ENCODE measurements at regions not wholly inside any gene's neighbourhood (a gene's known extent, or its start where the extent isn't known, plus 50 kb on each side); places are given as distances from the start of the nearest gene placed in this dataset.

GRCh38 chr7:67847092-67847787 lies 850.6 kb downstream of the TYW1 start:
- WGBS: 72% methylated on average over 11 of the region's 11 CpGs
- Histone ChIP-seq H3K36me3 (no peaks in the 10 kb centered on the region), H3K27ac (no peak overlapping the region), H3K4me3 (no peak overlapping the region), H3K27me3 (peaks cover 7% of the 10 kb centered on the region), H3K9me3 (no peaks in the 10 kb centered on the region), H3K4me1 (no peaks in the 10 kb centered on the region)
- DNase-seq (ENCODE audit: low spot score in 2 of 2): no peak
- TF ChIP-seq POLR2AphosphoS5 (IDR thresholded peaks at IDR 0.05) (no peak), POLR2A (IDR thresholded peaks at IDR 0.05) (no peak), EP300 (IDR thresholded peaks at IDR 0.05) (no peak), CTCF (IDR thresholded peaks at IDR 0.05) (no peak)

- Histone ChIP-seq H3K27me3 (peaks cover 3% of the 10 kb centered on the region), H3K9me3 (no peaks in the 10 kb centered on the region), H3K4me3 (no peak overlapping the region), H3K36me3 (no peaks in the 10 kb centered on the region), H3K27ac (no peak overlapping the region), H3K4me1 (no peaks in the 10 kb centered on the region)
- DNase-seq (ENCODE audit: low spot score in 2 of 2): no peak
- TF ChIP-seq POLR2AphosphoS5 (IDR thresholded peaks at IDR 0.05) (no peak), POLR2A (IDR thresholded peaks at IDR 0.05) (no peak), EP300 (IDR thresholded peaks at IDR 0.05) (no peak), CTCF (IDR thresholded peaks at IDR 0.05) (no peak)
- whole genome bisulfite sequencing: 59% methylated on average over 22 of the region's 22 CpGs
Observed at GRCh38 chr7:67854221-67855178, 857.9 kb downstream of the TYW1 start.

GRCh38 chr7:67855322-67855721 lies 858.7 kb downstream of the TYW1 start:
- no peak for DNase-seq (ENCODE audit: low spot score in 2 of 2)
- no peak overlapping the region for H3K27ac ChIP-seq
- no peaks in the 10 kb centered on the region for H3K9me3 ChIP-seq
- no peaks in the 10 kb centered on the region for H3K4me1 ChIP-seq
- no peak overlapping the region for H3K4me3 ChIP-seq
- 65% methylated on average over 5 of the region's 5 CpGs for WGBS
- TF ChIP-seq POLR2A (IDR thresholded peaks at IDR 0.05) (no peak), EP300 (IDR thresholded peaks at IDR 0.05) (no peak), CTCF (IDR thresholded peaks at IDR 0.05) (no peak), POLR2AphosphoS5 (IDR thresholded peaks at IDR 0.05) (no peak)
- peaks cover 3% of the 10 kb centered on the region for H3K27me3 ChIP-seq
- H3K36me3 ChIP-seq: no peaks in the 10 kb centered on the region

GRCh38 chr7:67856046-67856445 lies 859.4 kb downstream of the TYW1 start:
- Histone ChIP-seq H3K9me3 (no peaks in the 10 kb centered on the region), H3K4me1 (no peaks in the 10 kb centered on the region), H3K4me3 (no peak overlapping the region), H3K36me3 (no peaks in the 10 kb centered on the region), H3K27ac (no peak overlapping the region), H3K27me3 (peaks cover under 1% of the 10 kb centered on the region)
- no peak for DNase-seq (ENCODE audit: low spot score in 2 of 2)
- TF ChIP-seq POLR2AphosphoS5 (IDR thresholded peaks at IDR 0.05) (no peak), CTCF (IDR thresholded peaks at IDR 0.05) (no peak), POLR2A (IDR thresholded peaks at IDR 0.05) (no peak), EP300 (IDR thresholded peaks at IDR 0.05) (no peak)
- WGBS: 76% methylated on average over 2 of the region's 2 CpGs

- DNase-seq (ENCODE audit: low spot score in 2 of 2): no peak
- Histone ChIP-seq H3K27ac (no peak overlapping the region), H3K4me1 (no peaks in the 10 kb centered on the region), H3K4me3 (no peak overlapping the region), H3K27me3 (no peaks in the 10 kb centered on the region), H3K36me3 (no peaks in the 10 kb centered on the region), H3K9me3 (peaks cover 6% of the 10 kb centered on the region)
- 86% methylated on average over 10 of the region's 10 CpGs for WGBS
- TF ChIP-seq POLR2AphosphoS5 (IDR thresholded peaks at IDR 0.05) (no peak), CTCF (IDR thresholded peaks at IDR 0.05) (no peak), POLR2A (IDR thresholded peaks at IDR 0.05) (no peak), EP300 (IDR thresholded peaks at IDR 0.05) (no peak)
Observed at GRCh38 chr7:67857698-67858097, 861.1 kb downstream of the TYW1 start.
